GM21367 (cell line): ENCODE measurements at regions not wholly inside any gene's neighbourhood (a gene's known extent, or its start where the extent isn't known, plus 50 kb on each side); places are given as distances from the start of the nearest gene placed in this dataset.

Source experiments
- ATAC-seq: cut with Tn5 transposase; IDR thresholded peaks from one replicate; pipeline ENCODE4 v1.9.1; 2021; ENCODE audit not compliant: unreplicated experiment

- no peak for ATAC-seq
Observed at GRCh38 chr3:182052332-182052731, 340.6 kb downstream of the SOX2 start.

DNA sequence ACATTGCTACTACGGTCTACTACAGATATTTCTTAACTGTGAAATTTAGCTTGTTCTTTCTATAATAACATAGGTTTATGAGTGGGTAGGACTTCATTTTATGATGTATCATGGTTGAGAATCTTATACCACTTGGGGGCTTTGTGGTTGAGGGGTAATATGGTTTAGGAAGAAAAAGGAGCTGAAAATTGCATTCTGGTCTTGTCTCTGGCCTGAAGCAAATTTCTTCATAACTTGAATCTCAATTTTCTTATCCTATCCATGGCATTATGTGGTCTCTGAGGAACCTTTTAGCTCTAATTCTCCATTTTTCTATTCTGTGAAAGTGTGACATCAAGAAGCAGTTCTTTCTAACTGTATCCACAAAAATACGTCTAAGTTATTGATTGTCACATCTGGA, 341.0 kb downstream of the SOX2 start:
- no peak for ATAC-seq

DNA sequence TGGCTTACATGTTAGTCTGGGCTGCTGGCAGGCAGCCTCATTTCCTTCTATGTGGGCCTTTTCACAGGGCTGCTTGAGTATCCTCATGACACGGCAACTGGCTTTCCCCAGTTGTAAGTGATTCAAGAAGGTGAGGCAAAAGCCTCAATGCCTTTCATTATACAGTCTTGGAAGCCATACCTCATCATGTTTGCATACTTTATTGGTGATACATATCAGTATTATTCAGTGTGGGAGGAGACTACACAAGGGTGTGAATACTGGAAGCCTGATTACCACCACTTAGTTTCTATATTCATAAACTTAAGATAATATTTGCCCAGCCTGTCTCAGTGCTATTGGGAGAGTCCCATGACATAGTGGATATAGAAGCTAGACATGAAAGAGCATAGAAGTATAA, 346.8 kb downstream of the SOX2 start:
- no peak for ATAC-seq

DNA sequence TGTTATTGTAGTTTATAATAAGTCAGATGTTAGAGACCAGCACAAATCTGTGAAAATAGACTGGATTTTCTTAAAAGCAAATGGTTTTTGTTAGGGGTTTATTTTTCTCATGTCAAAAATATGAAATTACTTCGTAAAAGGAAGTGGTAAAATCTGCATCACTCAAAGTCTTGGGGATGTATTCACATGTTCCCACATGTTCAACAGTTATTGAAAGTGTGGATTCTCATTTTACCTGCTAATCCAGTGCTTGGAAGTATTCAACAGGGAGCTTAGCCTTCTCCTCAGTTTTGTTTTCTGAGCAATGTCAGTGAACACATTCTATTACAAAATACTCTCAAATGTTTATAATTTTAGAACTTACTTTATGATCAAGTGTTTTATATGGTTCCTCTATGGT, 352.0 kb downstream of the SOX2 start:
- no peak for ATAC-seq

DNA sequence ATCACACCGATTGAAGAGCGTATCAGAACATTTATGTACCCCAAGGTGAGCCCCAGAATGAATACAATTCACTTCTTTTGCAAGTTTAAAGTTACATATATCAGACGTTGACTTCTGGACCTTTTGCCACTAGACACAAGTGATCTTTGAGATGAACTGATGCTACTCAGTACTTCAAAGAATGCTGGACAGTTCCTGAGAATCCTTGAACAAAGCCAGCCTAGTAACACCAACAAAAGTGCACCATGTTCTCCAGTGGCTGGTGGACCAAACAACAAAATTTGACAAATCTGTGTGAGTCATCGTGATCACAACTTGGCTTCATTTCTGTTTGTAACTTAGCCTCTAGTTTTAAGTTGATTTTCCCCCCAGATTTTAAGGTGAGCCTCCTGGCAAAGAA, 355.7 kb downstream of the SOX2 start:
- ATAC-seq, result no peak

- no peak for ATAC-seq
Observed at GRCh38 chr3:182078316-182078715, 366.6 kb downstream of the SOX2 start.

DNA sequence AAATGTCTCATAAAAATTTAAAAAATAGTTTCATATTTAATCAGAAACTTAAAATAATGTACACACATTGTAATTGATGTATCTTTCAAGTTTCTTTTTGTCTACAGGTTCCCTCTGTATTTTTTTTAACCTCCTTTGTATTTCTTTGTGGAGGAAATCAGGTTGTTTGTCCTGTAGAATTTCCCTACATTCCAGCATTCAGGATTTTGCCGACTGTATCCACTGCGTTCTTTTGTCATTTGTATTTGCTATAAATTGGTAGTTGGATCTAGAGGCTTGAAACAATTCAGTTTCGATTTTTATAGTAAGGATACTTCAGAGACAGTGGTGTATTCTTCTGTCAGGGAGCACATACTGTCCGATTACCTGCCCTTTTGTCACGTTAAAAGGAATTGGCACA, 367.2 kb downstream of the SOX2 start:
- ATAC-seq, result no peak

- no peak for ATAC-seq
Observed at GRCh38 chr3:182081096-182081495, 369.4 kb downstream of the SOX2 start.

GRCh38 chr3:182083112-182083511, 371.4 kb downstream of the SOX2 start:
- ATAC-seq, result no peak

- peak; percentile 51 for ATAC-seq
Observed at GRCh38 chr3:182092662-182093262, 381.0 kb downstream of the SOX2 start.

DNA sequence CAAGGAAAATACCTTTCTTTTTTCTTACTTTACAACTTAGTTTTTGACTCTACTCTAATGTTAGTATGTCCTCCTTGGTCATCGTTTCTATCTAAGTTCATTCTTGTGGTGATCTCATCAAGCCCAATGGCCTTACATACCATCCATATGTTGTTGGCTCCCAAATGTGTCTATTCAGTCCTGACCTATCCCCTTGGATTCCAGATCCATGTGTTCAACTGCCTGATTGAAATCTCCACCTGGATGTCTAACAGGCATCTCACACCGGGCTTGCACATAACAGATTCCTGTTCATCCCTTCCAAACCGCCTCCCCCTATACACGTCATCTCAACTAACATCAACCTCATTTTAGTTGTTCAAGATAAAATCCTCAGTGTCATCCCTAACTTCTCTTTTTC, 382.6 kb downstream of the SOX2 start:
- ATAC-seq, result no peak

DNA sequence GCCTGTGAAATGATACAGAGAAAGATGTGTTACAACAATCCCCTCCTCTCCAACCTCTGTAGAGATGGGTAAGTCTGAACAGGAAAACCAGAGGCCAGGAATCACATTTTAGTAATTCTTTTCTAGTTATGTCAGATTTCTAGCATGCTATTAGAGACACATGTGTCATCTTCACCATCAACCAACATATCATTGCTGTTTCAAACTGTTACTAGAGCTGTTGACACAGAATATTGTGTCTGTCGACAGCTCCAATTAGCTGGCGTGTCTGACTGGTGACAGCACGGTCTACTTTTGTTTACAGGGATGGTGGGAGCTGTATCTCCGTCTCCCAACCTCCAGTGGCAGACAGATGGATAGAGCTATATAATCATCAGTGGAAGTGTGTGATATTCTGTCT, 393.2 kb downstream of the SOX2 start:
- ATAC-seq, result no peak

DNA sequence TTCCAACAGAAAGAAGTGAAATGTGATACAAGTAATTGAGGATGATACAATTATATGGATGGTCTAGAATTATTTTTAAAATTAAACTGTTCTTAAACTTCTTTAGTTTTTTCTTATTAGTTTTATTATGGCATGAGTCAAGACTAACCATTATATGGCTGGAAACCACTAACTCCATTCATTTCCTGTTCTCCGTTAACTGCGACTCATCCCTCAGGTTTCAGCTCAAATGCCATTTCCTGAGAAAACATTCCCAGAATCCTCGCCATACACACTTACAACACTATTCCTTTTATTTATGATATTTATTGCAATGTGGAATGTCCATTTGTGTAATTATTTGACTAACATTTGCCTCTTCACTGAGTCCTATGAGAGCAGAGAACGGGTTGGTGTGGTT, 394.1 kb downstream of the SOX2 start:
- ATAC-seq, result no peak

DNA sequence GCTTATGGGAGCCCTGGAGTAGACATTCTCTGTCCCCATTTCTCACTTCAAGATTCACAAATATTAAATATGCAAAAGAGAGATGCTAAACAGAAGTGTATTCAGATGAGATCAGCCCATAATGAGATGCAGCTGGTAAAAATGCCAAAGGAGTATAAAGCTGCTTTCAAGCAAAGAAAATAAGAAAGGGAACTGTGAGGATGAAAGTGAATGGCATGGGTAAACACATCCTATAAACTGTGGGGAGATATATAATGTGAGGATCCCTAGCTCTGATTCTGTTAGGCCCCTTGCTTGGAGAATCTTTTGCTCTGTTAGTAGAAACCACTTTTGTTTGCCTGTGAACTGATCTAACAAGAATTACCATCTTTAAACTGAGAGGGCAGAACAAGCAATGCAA, 396.6 kb downstream of the SOX2 start:
- no peak for ATAC-seq

- no peak for ATAC-seq
Observed at GRCh38 chr3:182111967-182112366, 400.2 kb downstream of the SOX2 start.

GRCh38 chr3:182115328-182116015, 403.7 kb downstream of the SOX2 start:
- no peak for ATAC-seq

GRCh38 chr3:182116386-182116785, 404.7 kb downstream of the SOX2 start:
- ATAC-seq, result no peak

DNA sequence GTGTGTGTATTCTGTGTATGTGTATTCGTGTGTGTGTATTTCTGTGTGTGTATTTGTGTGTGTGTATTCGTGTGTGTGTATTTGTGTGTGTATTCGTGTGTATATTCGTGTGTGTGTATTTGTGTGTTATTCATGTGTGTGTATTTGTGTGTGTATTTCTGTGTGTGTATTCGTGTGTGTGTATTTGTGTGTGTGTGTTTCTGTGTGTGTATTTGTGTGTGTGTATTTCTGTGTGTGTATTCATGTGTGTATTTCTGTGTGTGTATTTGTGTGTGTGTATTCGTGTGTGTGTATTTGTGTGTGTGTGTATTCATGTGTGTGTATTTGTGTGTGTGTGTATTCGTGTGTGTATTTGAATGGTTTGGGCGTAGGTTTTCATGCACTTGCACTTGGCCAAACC, 405.4 kb downstream of the SOX2 start:
- no peak for ATAC-seq

DNA sequence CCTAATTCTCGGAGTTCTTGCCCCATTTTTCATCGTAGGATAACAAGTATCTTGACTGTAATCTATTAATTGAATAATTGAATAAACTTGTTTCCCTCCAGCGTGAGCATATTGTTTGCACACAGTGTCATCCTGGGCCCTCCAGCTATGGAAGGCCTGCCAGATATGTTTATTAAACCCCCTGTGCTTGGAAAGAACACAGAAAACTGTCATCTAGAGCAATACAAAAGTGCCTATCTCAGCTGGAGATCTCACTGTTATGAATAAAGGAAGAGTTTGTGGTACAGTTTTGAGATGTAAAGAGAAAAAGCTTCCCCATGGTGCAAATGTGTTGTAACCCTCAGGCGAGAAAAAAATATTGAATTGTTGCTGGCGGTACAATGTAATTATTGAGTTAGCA, 405.9 kb downstream of the SOX2 start:
- ATAC-seq, result no peak

GRCh38 chr3:182118066-182118465, 406.3 kb downstream of the SOX2 start:
- ATAC-seq, result no peak

- no peak for ATAC-seq
Observed at GRCh38 chr3:182121401-182121800, 409.7 kb downstream of the SOX2 start.

GRCh38 chr3:182122779-182123178, 411.1 kb downstream of the SOX2 start:
- no peak for ATAC-seq

DNA sequence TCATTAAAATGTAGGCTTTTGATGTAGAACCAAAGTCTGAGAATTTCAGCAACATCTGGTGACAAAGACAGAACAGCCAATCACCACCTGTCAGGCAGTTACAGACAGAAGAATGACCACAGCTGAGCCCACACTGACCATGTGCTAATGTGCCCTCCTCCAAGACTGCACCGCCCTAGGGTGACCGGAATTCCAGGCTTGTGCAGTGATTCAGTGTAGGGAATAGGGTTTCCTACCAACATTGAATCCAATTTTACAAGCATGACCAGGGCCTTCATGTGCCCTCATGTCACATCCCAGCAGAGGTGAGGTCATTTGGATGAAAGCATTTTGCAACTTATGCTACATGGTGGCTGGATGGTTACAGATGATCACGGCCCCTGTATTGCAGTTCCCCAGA, 412.5 kb downstream of the SOX2 start:
- no peak for ATAC-seq
